PC-3 (cell line): ENCODE measurements at regions not wholly inside any gene's neighbourhood (a gene's known extent, or its start where the extent isn't known, plus 50 kb on each side); places are given as distances from the start of the nearest gene placed in this dataset.

Experiments
- ATAC-seq: fragments of 200-7000 bp; cut with Tn5 transposase; 2 replicates; pipeline ENCODE4 v1.9.1; 2020; ENCODE audit warnings: mild to moderate bottlenecking, moderate library complexity
- BruUV-seq: library from RNA; stranded (reverse); fragments of 400-500 nt; replicated peaks from 2 replicates; lab custom pipeline; 2021; lab: Mats Ljungman, UMichigan
- CTCF ChIA-PET: fragments of 300-600 bp; sonication (Branson Sonifier 250); formaldehyde crosslinking; loops from one replicate; lab custom pipeline; 2022; ENCODE audit warnings: antibody characterized with exemption; lab: Charles Lee
- POLR2A ChIA-PET: fragments of 300-600 bp; sonication (Branson Sonifier 250); formaldehyde crosslinking; loops from one replicate; lab custom pipeline; 2022; ENCODE audit warnings: antibody characterized with exemption; ENCODE audit not compliant: unreplicated experiment; lab: Charles Lee
- DNase-seq: peaks from one replicate; pipeline ENCODE4 v3.0.0-alpha.2; 2015
- H2AFZ ChIP-seq: fragments of 300-600 bp; sonication (generic); 2 replicates; pipeline ENCODE4 v1.6.0; 2016; ENCODE audit warnings: antibody characterized with exemption, low read length
- H3F3A ChIP-seq: fragments of 300-600 bp; sonication (generic); one replicate; pipeline ENCODE4 v1.6.0; 2017; ENCODE audit warnings: antibody characterized with exemption, low read length, control low read depth, mild to moderate bottlenecking; ENCODE audit not compliant: unreplicated experiment
- H3K27ac ChIP-seq: fragments of 300-600 bp; sonication (generic); 2 replicates; pipeline ENCODE4 v1.5.1; 2016; ENCODE audit warnings: mild to moderate bottlenecking, low read length
- H3K27me3 ChIP-seq: fragments of 300-600 bp; sonication (generic); 2 replicates; pipeline ENCODE4 v1.6.1; 2016; ENCODE audit warnings: low read length, mixed read lengths
- H3K36me3 ChIP-seq: fragments of 300-600 bp; sonication (generic); 2 replicates; pipeline ENCODE4 v1.6.1; 2016; ENCODE audit warnings: low read depth, mixed run types, low read length, mixed read lengths
- H3K4me1 ChIP-seq: fragments of 300-600 bp; sonication (generic); 2 replicates; pipeline ENCODE4 v1.5.1; 2016; ENCODE audit warnings: low read length; ENCODE audit not compliant: insufficient read depth
- H3K4me2 ChIP-seq: fragments of 300-600 bp; sonication (generic); 2 replicates; pipeline ENCODE4 v1.6.0; 2016; ENCODE audit warnings: low read length
- H3K4me3 ChIP-seq: fragments of 300-600 bp; sonication (generic); 2 replicates; pipeline ENCODE4 v1.5.1; 2016; ENCODE audit warnings: mild to moderate bottlenecking, low read length, mixed read lengths
- H3K79me2 ChIP-seq: fragments of 300-600 bp; sonication (generic); 2 replicates; pipeline ENCODE4 v1.6.1; 2017; ENCODE audit warnings: low read length, mixed read lengths
- H3K9ac ChIP-seq: fragments of 300-600 bp; sonication (generic); 2 replicates; pipeline ENCODE4 v1.6.0; 2016; ENCODE audit warnings: mild to moderate bottlenecking, low read length
- H3K9me2 ChIP-seq: fragments of 300-600 bp; sonication (generic); replicated peaks from 2 replicates; pipeline ENCODE4 v1.6.1; 2016; ENCODE audit warnings: mixed run types, low read length, mixed read lengths
- H3K9me3 ChIP-seq: fragments of 300-600 bp; sonication (generic); 2 replicates; pipeline ENCODE4 v1.6.1; 2016; ENCODE audit warnings: low read length, mixed read lengths
- H4K20me1 ChIP-seq: fragments of 300-600 bp; sonication (generic); 2 replicates; pipeline ENCODE4 v1.6.1; 2016; ENCODE audit warnings: low read length, mixed read lengths
- CTCF ChIP-seq: fragments of 300-600 bp; sonication (generic); conservative IDR thresholded peaks from 2 replicates; pipeline ENCODE4 v1.5.1; 2017; ENCODE audit warnings: antibody characterized with exemption, low read depth, mild to moderate bottlenecking, low read length
- EZH2 ChIP-seq: fragments of 300-600 bp; sonication (generic); IDR thresholded peaks from one replicate; pipeline ENCODE4 v1.6.1; 2017; ENCODE audit warnings: antibody characterized with exemption, mild to moderate bottlenecking, low read length; ENCODE audit not compliant: unreplicated experiment
- EZH2phosphoT487 ChIP-seq: fragments of 300-600 bp; sonication (generic); IDR thresholded peaks from 2 replicates; pipeline ENCODE4 v1.6.1; 2018; ENCODE audit warnings: mild to moderate bottlenecking, antibody characterized with exemption, low read length, borderline replicate concordance
- intact Hi-C: fragments of 100-400 bp; cut with micrococcal nuclease; formaldehyde crosslinking; loops from 2 replicates; pipeline ENCODE4 v1.9.0; 2023

- H3K27ac ChIP-seq = no peak overlapping the region
- no peaks in the 10 kb centered on the region for H3K27me3 ChIP-seq
- no peaks in the 10 kb centered on the region for H3F3A ChIP-seq
- no peaks in the 10 kb centered on the region for H3K9me2 ChIP-seq
- H3K79me2 ChIP-seq = no peaks in the 10 kb centered on the region
- no peaks in the 10 kb centered on the region for H3K4me1 ChIP-seq
- DNase-seq (no peak), ATAC-seq (no peak)
- BruUV-seq = no TSS peak
- TF ChIP-seq CTCF = no peak
- H2AFZ ChIP-seq = no peak overlapping the region
- H3K4me2 ChIP-seq = no peak overlapping the region
- no peaks in the 10 kb centered on the region for H4K20me1 ChIP-seq
- POLR2A ChIA-PET = no interaction called here
- H3K9ac ChIP-seq = no peak overlapping the region
- CTCF ChIA-PET = no interaction called here
- H3K36me3 ChIP-seq = no peaks in the 10 kb centered on the region
- no peak overlapping the region for H3K4me3 ChIP-seq
- intact Hi-C loops = no loop called here
- H3K9me3 ChIP-seq = no peaks in the 10 kb centered on the region
These were observed 215.6 kb upstream of the ATP2B1 start for GRCh38 chr12:89924191-89924590.

GRCh38 chr12:89923091-89923490 lies 214.5 kb upstream of the ATP2B1 start:
- no TSS peak for BruUV-seq
- no peak overlapping the region for H3K27ac ChIP-seq

GRCh38 chr12:89920866-89921265 lies 212.2 kb upstream of the ATP2B1 start:
- Histone ChIP-seq H3K4me1 (peaks cover 8% of the 10 kb centered on the region), H3F3A (no peaks in the 10 kb centered on the region), H3K4me3 (no peak overlapping the region), H2AFZ (0 out of 2 replicates have a peak overlapping the region, but pooled peaks have one; percentile 31), H3K4me2 (no peak overlapping the region), H3K79me2 (no peaks in the 10 kb centered on the region), H3K9me3 (no peaks in the 10 kb centered on the region), H3K27me3 (no peaks in the 10 kb centered on the region), H3K9ac (no peak overlapping the region), H3K9me2 (no peaks in the 10 kb centered on the region), H3K36me3 (no peaks in the 10 kb centered on the region), H3K27ac (no peak overlapping the region), H4K20me1 (no peaks in the 10 kb centered on the region)
- no peak for TF ChIP-seq EZH2
- TF ChIP-seq EZH2phosphoT487 = no peak
- no peak for TF ChIP-seq CTCF
- CTCF ChIA-PET = no interaction called here
- no TSS peak for BruUV-seq
- ATAC-seq (no peak), DNase-seq (no peak)
- intact Hi-C loops = no loop called here
- POLR2A ChIA-PET = no interaction called here

More at GRCh38 chr12:89923091-89923490, 214.5 kb upstream of the ATP2B1 start:
- CTCF ChIA-PET = no interaction called here
- ATAC-seq = no peak
- H3K4me2 ChIP-seq = no peak overlapping the region
- H4K20me1 ChIP-seq = no peaks in the 10 kb centered on the region
- POLR2A ChIA-PET = no interaction called here
- H3K9me3 ChIP-seq = no peaks in the 10 kb centered on the region
- intact Hi-C loops = no loop called here
- H3K9ac ChIP-seq = no peak overlapping the region
- H3K27me3 ChIP-seq = no peaks in the 10 kb centered on the region
- TF ChIP-seq EZH2phosphoT487 (no peak), EZH2 (no peak), CTCF (no peak)
- H3K79me2 ChIP-seq = no peaks in the 10 kb centered on the region
- peaks cover 4% of the 10 kb centered on the region for H3K4me1 ChIP-seq
- H3K36me3 ChIP-seq = no peaks in the 10 kb centered on the region
- no peak overlapping the region for H3K4me3 ChIP-seq
- H2AFZ ChIP-seq = no peak overlapping the region
- H3F3A ChIP-seq = no peaks in the 10 kb centered on the region
- no peak for DNase-seq
- H3K9me2 ChIP-seq = no peaks in the 10 kb centered on the region
